ENCODE measurements at regions not wholly inside any gene's neighbourhood (a gene's known extent, or its start where the extent isn't known, plus 50 kb on each side); places are given as distances from the start of the nearest gene placed in this dataset.
"Not testable (repeated sequence)": the region's sequence is repeated elsewhere in the genome, so short reads cannot be mapped to it uniquely, and the experiment has no call there.

- TF ChIP-seq ZFX (IDR thresholded peaks at IDR 0.05; ENCODE audit: borderline replicate concordance) (no peak), CTCF (IDR thresholded peaks at IDR 0.05) (no peak)
- no peak overlapping the region for H3K27ac ChIP-seq
Observed at GRCh38 chr4:29372971-29373370, 1347.2 kb upstream of the PCDH7 start.

- H3K27ac ChIP-seq: no peak overlapping the region
- no peak for TF ChIP-seq CTCF (IDR thresholded peaks at IDR 0.05)
- TF ChIP-seq ZFX (IDR thresholded peaks at IDR 0.05; ENCODE audit: borderline replicate concordance): no peak
Observed at GRCh38 chr4:29375716-29376115, 1344.5 kb upstream of the PCDH7 start.

- not testable (repeated sequence) for H3K27ac ChIP-seq
Observed at GRCh38 chr4:29378237-29378636, 1341.9 kb upstream of the PCDH7 start.

GRCh38 chr4:29390921-29391320 is 1329.2 kb upstream of the PCDH7 start:
- no peak overlapping the region for H3K27ac ChIP-seq
- no peak for TF ChIP-seq ZFX (IDR thresholded peaks at IDR 0.05; ENCODE audit: borderline replicate concordance)
- no peak for TF ChIP-seq CTCF (IDR thresholded peaks at IDR 0.05)

- no peak overlapping the region for H3K27ac ChIP-seq
- no peak for TF ChIP-seq ZFX (IDR thresholded peaks at IDR 0.05; ENCODE audit: borderline replicate concordance)
- TF ChIP-seq CTCF (IDR thresholded peaks at IDR 0.05): no peak
Observed at GRCh38 chr4:29405116-29405515, 1315.1 kb upstream of the PCDH7 start.

- TF ChIP-seq CTCF (IDR thresholded peaks at IDR 0.05): no peak
- no peak for TF ChIP-seq ZFX (IDR thresholded peaks at IDR 0.05; ENCODE audit: borderline replicate concordance)
- no peak overlapping the region for H3K27ac ChIP-seq
Observed at GRCh38 chr4:29415771-29416170, 1304.4 kb upstream of the PCDH7 start.

- TF ChIP-seq CTCF (IDR thresholded peaks at IDR 0.05) (no peak), ZFX (IDR thresholded peaks at IDR 0.05; ENCODE audit: borderline replicate concordance) (no peak)
- H3K27ac ChIP-seq: no peak overlapping the region
Observed at GRCh38 chr4:29423836-29424721, 1296.1 kb upstream of the PCDH7 start.
